ENCODE measurements at regions not wholly inside any gene's neighbourhood (a gene's known extent, or its start where the extent isn't known, plus 50 kb on each side); places are given as distances from the start of the nearest gene placed in this dataset.

DNA sequence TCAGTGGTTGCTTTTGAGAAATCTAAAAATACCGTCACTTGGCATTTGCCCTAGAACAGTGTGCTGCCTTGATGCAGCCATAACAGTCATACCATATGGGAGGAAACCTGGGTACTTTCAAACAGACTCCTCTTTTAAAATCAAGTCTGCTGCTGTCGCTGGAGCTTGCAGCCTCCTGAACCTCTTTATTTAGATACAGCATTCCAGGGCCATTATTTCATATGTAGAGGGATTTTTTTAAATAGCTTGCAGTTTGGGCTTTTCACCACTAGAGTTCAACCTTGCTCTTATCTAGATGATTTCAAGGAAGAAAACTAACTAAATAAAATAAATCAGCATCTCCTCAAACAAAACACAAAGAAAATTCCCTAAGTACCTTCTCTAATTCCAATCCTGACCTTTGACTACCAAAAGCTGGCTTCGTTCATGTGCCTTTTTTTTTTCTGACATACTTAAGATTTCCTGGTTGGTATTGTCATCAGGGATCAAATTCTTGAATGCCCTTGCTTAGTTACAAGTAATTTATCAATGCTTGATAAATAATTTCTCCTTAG, 111.6 kb downstream of the KBTBD8 start:
- Histone ChIP-seq H3K4me1 (ENCODE audit: insufficient read depth, low read length, severe bottlenecking) (no peaks in the 10 kb centered on the region), H3K9me3 (ENCODE audit: low read length) (no peaks in the 10 kb centered on the region), H3K36me3 (ENCODE audit: insufficient read depth, low read length) (no peaks in the 10 kb centered on the region), H3K4me3 (ENCODE audit: low read depth, low read length, poor library complexity, severe bottlenecking) (no peak overlapping the region), H3K4me2 (ENCODE audit: low read length) (no peak overlapping the region), H3K27ac (ENCODE audit: low read depth, low read length, poor library complexity, severe bottlenecking) (no peak overlapping the region), H3K79me2 (ENCODE audit: insufficient read depth, low read length) (no peaks in the 10 kb centered on the region), H3K9me2 (ENCODE audit: low read depth, low read length) (no peaks in the 10 kb centered on the region), H4K20me1 (ENCODE audit: insufficient read depth, low read length) (no peaks in the 10 kb centered on the region), H3K9ac (ENCODE audit: low read length) (no peak overlapping the region), H2AFZ (ENCODE audit: low read length) (no peak overlapping the region), H3F3A (ENCODE audit: insufficient read depth, low read length) (no peaks in the 10 kb centered on the region), H3K27me3 (ENCODE audit: insufficient read depth, low read length) (no peaks in the 10 kb centered on the region)
- TF ChIP-seq EZH2 (IDR thresholded peaks at IDR 0.05; ENCODE audit: borderline replicate concordance, low read length), result no peak
- TF ChIP-seq, protein P1, sequence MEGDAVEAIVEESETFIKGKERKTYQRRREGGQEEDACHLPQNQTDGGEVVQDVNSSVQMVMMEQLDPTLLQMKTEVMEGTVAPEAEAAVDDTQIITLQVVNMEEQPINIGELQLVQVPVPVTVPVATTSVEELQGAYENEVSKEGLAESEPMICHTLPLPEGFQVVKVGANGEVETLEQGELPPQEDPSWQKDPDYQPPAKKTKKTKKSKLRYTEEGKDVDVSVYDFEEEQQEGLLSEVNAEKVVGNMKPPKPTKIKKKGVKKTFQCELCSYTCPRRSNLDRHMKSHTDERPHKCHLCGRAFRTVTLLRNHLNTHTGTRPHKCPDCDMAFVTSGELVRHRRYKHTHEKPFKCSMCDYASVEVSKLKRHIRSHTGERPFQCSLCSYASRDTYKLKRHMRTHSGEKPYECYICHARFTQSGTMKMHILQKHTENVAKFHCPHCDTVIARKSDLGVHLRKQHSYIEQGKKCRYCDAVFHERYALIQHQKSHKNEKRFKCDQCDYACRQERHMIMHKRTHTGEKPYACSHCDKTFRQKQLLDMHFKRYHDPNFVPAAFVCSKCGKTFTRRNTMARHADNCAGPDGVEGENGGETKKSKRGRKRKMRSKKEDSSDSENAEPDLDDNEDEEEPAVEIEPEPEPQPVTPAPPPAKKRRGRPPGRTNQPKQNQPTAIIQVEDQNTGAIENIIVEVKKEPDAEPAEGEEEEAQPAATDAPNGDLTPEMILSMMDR (IDR thresholded peaks at IDR 0.05; ENCODE audit: low read length), result peak; percentile 62

DNA sequence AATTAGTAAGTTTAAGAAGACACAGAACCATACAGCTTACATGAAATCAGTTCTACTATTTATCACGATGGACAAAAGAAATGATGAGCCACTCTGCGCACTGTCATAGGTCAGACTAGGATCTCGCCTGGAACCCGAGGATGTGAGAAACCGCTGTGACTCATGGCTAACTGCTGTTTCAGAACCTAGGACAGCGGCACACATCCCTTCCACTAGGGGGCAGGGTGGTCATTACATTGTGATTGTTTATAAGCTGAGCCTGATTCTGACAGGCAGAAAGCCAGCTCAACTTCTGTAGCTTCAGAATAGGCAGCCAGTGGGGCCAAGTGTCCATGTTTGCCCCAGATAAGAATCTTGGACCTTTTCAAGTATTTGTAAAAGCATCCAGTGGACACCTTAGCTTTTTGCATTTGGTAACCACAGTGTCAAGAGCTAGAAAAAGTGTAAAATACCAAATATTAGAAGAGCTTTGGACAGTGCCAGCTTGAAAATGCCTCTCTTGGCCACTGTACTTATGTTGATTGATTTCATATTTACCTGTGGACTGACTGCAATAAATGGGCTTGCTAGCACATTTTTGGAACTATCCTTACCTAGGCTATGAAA, 115.8 kb downstream of the KBTBD8 start:
- Histone ChIP-seq H3K9ac (ENCODE audit: low read length) (no peak overlapping the region), H2AFZ (ENCODE audit: low read length) (no peak overlapping the region), H3K4me2 (ENCODE audit: low read length) (no peak overlapping the region), H3K79me2 (ENCODE audit: insufficient read depth, low read length) (no peaks in the 10 kb centered on the region), H3K9me2 (ENCODE audit: low read depth, low read length) (no peaks in the 10 kb centered on the region), H3F3A (ENCODE audit: insufficient read depth, low read length) (no peaks in the 10 kb centered on the region), H4K20me1 (ENCODE audit: insufficient read depth, low read length) (no peaks in the 10 kb centered on the region), H3K4me1 (ENCODE audit: insufficient read depth, low read length, severe bottlenecking) (no peaks in the 10 kb centered on the region), H3K36me3 (ENCODE audit: insufficient read depth, low read length) (no peaks in the 10 kb centered on the region), H3K27me3 (ENCODE audit: insufficient read depth, low read length) (no peaks in the 10 kb centered on the region), H3K9me3 (ENCODE audit: low read length) (no peaks in the 10 kb centered on the region), H3K4me3 (ENCODE audit: low read depth, low read length, poor library complexity, severe bottlenecking) (no peak overlapping the region), H3K27ac (ENCODE audit: low read depth, low read length, poor library complexity, severe bottlenecking) (no peak overlapping the region)
- no peak for TF ChIP-seq EZH2 (IDR thresholded peaks at IDR 0.05; ENCODE audit: borderline replicate concordance, low read length)
- TF ChIP-seq, protein P1 (IDR thresholded peaks at IDR 0.05; ENCODE audit: low read length), result peak; percentile 98

DNA sequence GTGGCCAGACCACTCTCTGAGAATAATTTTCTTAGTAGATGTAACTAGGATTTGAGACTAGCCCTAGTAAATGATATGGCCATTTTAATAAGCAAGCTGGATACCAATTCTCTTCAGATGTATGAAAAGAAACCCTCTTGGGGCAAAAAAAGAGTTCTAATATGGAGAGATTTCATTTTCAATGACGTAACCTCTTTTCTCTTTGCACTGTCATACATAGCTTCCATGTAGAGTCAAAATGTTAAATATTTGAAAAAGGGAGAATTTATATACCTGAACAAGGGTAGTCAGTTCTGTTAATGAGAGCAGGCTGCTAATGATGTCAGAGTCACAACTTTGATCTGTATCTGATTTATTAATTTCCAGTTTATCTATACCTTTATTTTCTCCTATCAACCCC, 120.0 kb downstream of the KBTBD8 start:
- Histone ChIP-seq H3K9me3 (ENCODE audit: low read length) (no peaks in the 10 kb centered on the region), H2AFZ (ENCODE audit: low read length) (no peak overlapping the region), H3K4me3 (ENCODE audit: low read depth, low read length, poor library complexity, severe bottlenecking) (no peak overlapping the region), H3K36me3 (ENCODE audit: insufficient read depth, low read length) (no peaks in the 10 kb centered on the region), H3F3A (ENCODE audit: insufficient read depth, low read length) (no peaks in the 10 kb centered on the region), H3K27me3 (ENCODE audit: insufficient read depth, low read length) (no peaks in the 10 kb centered on the region), H3K9ac (ENCODE audit: low read length) (no peak overlapping the region), H3K27ac (ENCODE audit: low read depth, low read length, poor library complexity, severe bottlenecking) (no peak overlapping the region), H3K4me2 (ENCODE audit: low read length) (no peak overlapping the region), H4K20me1 (ENCODE audit: insufficient read depth, low read length) (no peaks in the 10 kb centered on the region), H3K9me2 (ENCODE audit: low read depth, low read length) (no peaks in the 10 kb centered on the region), H3K4me1 (ENCODE audit: insufficient read depth, low read length, severe bottlenecking) (no peaks in the 10 kb centered on the region), H3K79me2 (ENCODE audit: insufficient read depth, low read length) (no peaks in the 10 kb centered on the region)
- TF ChIP-seq EZH2 (IDR thresholded peaks at IDR 0.05; ENCODE audit: borderline replicate concordance, low read length), result no peak
- TF ChIP-seq, protein P1 (IDR thresholded peaks at IDR 0.05; ENCODE audit: low read length), result no peak
